ENCODE measurements at regions not wholly inside any gene's neighbourhood (a gene's known extent, or its start where the extent isn't known, plus 50 kb on each side); places are given as distances from the start of the nearest gene placed in this dataset.

GRCh38 chr1:194821091-194821490 is 1634.7 kb upstream of the B3GALT2 start:
- DNase-seq (ENCODE audit: low read depth), result no peak
- TF ChIP-seq, protein P1, sequence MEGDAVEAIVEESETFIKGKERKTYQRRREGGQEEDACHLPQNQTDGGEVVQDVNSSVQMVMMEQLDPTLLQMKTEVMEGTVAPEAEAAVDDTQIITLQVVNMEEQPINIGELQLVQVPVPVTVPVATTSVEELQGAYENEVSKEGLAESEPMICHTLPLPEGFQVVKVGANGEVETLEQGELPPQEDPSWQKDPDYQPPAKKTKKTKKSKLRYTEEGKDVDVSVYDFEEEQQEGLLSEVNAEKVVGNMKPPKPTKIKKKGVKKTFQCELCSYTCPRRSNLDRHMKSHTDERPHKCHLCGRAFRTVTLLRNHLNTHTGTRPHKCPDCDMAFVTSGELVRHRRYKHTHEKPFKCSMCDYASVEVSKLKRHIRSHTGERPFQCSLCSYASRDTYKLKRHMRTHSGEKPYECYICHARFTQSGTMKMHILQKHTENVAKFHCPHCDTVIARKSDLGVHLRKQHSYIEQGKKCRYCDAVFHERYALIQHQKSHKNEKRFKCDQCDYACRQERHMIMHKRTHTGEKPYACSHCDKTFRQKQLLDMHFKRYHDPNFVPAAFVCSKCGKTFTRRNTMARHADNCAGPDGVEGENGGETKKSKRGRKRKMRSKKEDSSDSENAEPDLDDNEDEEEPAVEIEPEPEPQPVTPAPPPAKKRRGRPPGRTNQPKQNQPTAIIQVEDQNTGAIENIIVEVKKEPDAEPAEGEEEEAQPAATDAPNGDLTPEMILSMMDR (IDR thresholded peaks at IDR 0.05; ENCODE audit: low read length, missing control alignments), result no peak
- no peak overlapping the region for H3K4me3 ChIP-seq (replicated peaks; ENCODE audit: low read depth, low read length)

DNA sequence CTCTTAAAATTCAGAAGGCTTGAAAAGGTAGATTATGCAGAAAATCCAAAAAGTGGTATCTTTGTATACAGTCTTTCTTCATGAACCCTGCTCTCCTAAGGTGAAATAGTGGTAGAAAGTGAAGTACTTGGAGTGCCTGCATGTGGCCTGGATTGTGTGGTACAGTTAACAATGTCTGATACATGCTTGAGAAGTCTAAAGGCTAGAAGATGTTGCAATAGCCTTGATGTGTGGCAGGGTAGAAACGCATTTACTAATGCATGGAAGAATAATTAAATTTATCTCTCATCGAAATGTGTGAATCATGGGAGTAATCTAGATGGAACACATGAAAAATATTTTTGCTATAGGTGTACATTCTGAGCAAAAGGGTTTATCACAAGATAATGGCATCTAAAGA is 1632.3 kb upstream of the B3GALT2 start:
- DNase-seq (ENCODE audit: low read depth), result no peak
- TF ChIP-seq, protein P1 (IDR thresholded peaks at IDR 0.05; ENCODE audit: low read length, missing control alignments), result no peak
- H3K4me3 ChIP-seq (replicated peaks; ENCODE audit: low read depth, low read length), result no peak overlapping the region

GRCh38 chr1:194816859-194817258 is 1630.4 kb upstream of the B3GALT2 start:
- no peak overlapping the region for H3K4me3 ChIP-seq (replicated peaks; ENCODE audit: low read depth, low read length)
- DNase-seq (ENCODE audit: low read depth), result no peak
- TF ChIP-seq, protein P1 (IDR thresholded peaks at IDR 0.05; ENCODE audit: low read length, missing control alignments), result no peak

- H3K4me3 ChIP-seq (replicated peaks; ENCODE audit: low read depth, low read length), result no peak overlapping the region
- TF ChIP-seq, protein P1 (IDR thresholded peaks at IDR 0.05; ENCODE audit: low read length, missing control alignments), result no peak
Observed at GRCh38 chr1:194813096-194813495, 1626.7 kb upstream of the B3GALT2 start.

GRCh38 chr1:194809665-194810064 is 1623.3 kb upstream of the B3GALT2 start:
- TF ChIP-seq, protein P1 (IDR thresholded peaks at IDR 0.05; ENCODE audit: low read length, missing control alignments), result no peak
- no peak for DNase-seq (ENCODE audit: low read depth)
- no peak overlapping the region for H3K4me3 ChIP-seq (replicated peaks; ENCODE audit: low read depth, low read length)

More at GRCh38 chr1:194813096-194813495, 1626.7 kb upstream of the B3GALT2 start:
- no peak for DNase-seq (ENCODE audit: low read depth)

- TF ChIP-seq, protein P1 (IDR thresholded peaks at IDR 0.05; ENCODE audit: low read length, missing control alignments), result no peak
- H3K4me3 ChIP-seq (replicated peaks; ENCODE audit: low read depth, low read length), result no peak overlapping the region
- no peak for DNase-seq (ENCODE audit: low read depth)
Observed at GRCh38 chr1:194809215-194809614, 1622.8 kb upstream of the B3GALT2 start.

- DNase-seq (ENCODE audit: low read depth), result no peak
- no peak overlapping the region for H3K4me3 ChIP-seq (replicated peaks; ENCODE audit: low read depth, low read length)
- TF ChIP-seq, protein P1 (IDR thresholded peaks at IDR 0.05; ENCODE audit: low read length, missing control alignments), result no peak
Observed at GRCh38 chr1:194807530-194808220, 1621.3 kb upstream of the B3GALT2 start.
